HCT116 (cell line): ENCODE measurements at regions not wholly inside any gene's neighbourhood (a gene's known extent, or its start where the extent isn't known, plus 50 kb on each side); places are given as distances from the start of the nearest gene placed in this dataset.

Experiments used
- ATF3 ChIP-seq: IDR thresholded peaks from 2 replicates; pipeline ENCODE4 v1.6.1; 2012
- CTCF ChIP-seq, 3 experiments: fragments of 200-600 bp in 1 of 3; sonication (generic) in 1 of 3; IDR thresholded peaks in 2 of 3; conservative IDR thresholded peaks in 1 of 3; 2 replicates each; pipeline ENCODE4 v1.5.1; 2012 to 2017; ENCODE audit warnings: low read depth in 2 of 3, low read length in 2 of 3, antibody characterized with exemption in 1 of 3, borderline replicate concordance in 1 of 3, control low read depth in 1 of 3, mild to moderate bottlenecking in 1 of 3, mixed read lengths in 1 of 3, mixed run types in 1 of 3, moderate library complexity in 1 of 3; ENCODE audit not compliant: insufficient read depth in 1 of 3
- ELF1 ChIP-seq: IDR thresholded peaks from 2 replicates; pipeline ENCODE4 v1.6.1; 2012; ENCODE audit warnings: low read depth, borderline replicate concordance
- EZH2phosphoT487 ChIP-seq: fragments of 200-600 bp; IDR thresholded peaks from 2 replicates; pipeline ENCODE4 v1.6.1; 2018; ENCODE audit warnings: antibody characterized with exemption, borderline replicate concordance
- MAX ChIP-seq: IDR thresholded peaks from 2 replicates; pipeline ENCODE4 v1.6.1; 2012
- POLR2A ChIP-seq: IDR thresholded peaks from 2 replicates; pipeline ENCODE4 v1.7.0; 2011; ENCODE audit warnings: borderline replicate concordance; ENCODE audit not compliant: insufficient read depth, insufficient read length; ENCODE audit errors: extremely low read depth
- POLR2AphosphoS5 ChIP-seq: IDR thresholded peaks from 2 replicates; pipeline ENCODE4 v1.6.1; 2011; ENCODE audit warnings: mild to moderate bottlenecking, low read depth, low read length, moderate library complexity
- RAD21 ChIP-seq: IDR thresholded peaks from 2 replicates; pipeline ENCODE4 v1.6.1; 2012; ENCODE audit warnings: low read depth, mild to moderate bottlenecking
- SP1 ChIP-seq: IDR thresholded peaks from 2 replicates; pipeline ENCODE4 v1.6.1; 2012; ENCODE audit warnings: low read depth
- ZNF274 ChIP-seq: fragments of 200-500 bp; sonication (Bioruptor generic); IDR thresholded peaks from 2 replicates; pipeline ENCODE4 v1.6.1; 2014; ENCODE audit warnings: mild to moderate bottlenecking, low read depth, low read length, inconsistent platforms

- no peak for TF ChIP-seq CTCF (IDR thresholded peaks at IDR 0.05 in 2 of 3, conservative IDR thresholded peaks at IDR 0.05 in 1 of 3; ENCODE audit: borderline replicate concordance in 1 of 3, insufficient read depth in 1 of 3, low read depth in 2 of 3, low read length in 2 of 3)
- TF ChIP-seq MAX, result no peak
- no peak for TF ChIP-seq POLR2A
- TF ChIP-seq RAD21, result no peak
- TF ChIP-seq ZNF274, result no peak
- no peak for TF ChIP-seq EZH2phosphoT487
- TF ChIP-seq SP1, result no peak
- TF ChIP-seq ELF1, result no peak
- TF ChIP-seq POLR2AphosphoS5, result no peak
- TF ChIP-seq ATF3, result no peak
These were observed 2071.2 kb upstream of the CDH6 start for GRCh38 chr5:29122306-29122705.
